ENCODE measurements at regions not wholly inside any gene's neighbourhood (a gene's known extent, or its start where the extent isn't known, plus 50 kb on each side); places are given as distances from the start of the nearest gene placed in this dataset.
A peak's percentile ranks its signal among the peaks of the same experiment; 100 is the strongest.

- no peak for DNase-seq
- no peak for ATAC-seq
- H3K27ac ChIP-seq, result no peak overlapping the region
- no peaks in the 10 kb centered on the region for H3K9me3 ChIP-seq
- H3K36me3 ChIP-seq (ENCODE audit: insufficient read depth in 1 of 2, low read depth in 1 of 2), result no peaks in the 10 kb centered on the region
- H3K4me1 ChIP-seq, result no peaks in the 10 kb centered on the region
- H3K27me3 ChIP-seq (ENCODE audit: insufficient read depth in 3 of 3, low read length in 2 of 3), result no peaks in the 10 kb centered on the region
- H3K4me3 ChIP-seq, result no peak overlapping the region
- no peak for TF ChIP-seq CTCF (IDR thresholded peaks at IDR 0.05)
- intact Hi-C loops (cut with DNase I), result no loop called here
- 68 to 77% (median 70%) methylated on average over 3 of the region's 3 CpGs for WGBS, 3 donors
Observed at GRCh38 chr3:55309336-55309735, 177.8 kb downstream of the WNT5A start.

GRCh38 chr3:55307622-55308021 lies 179.5 kb downstream of the WNT5A start:
- WGBS, 3 donors, result 86 to 90% (median 90%) methylated on average over 2 of the region's 2 CpGs
- DNase-seq, result no peak
- Histone ChIP-seq H3K27me3 (ENCODE audit: insufficient read depth in 3 of 3, low read length in 2 of 3) (no peaks in the 10 kb centered on the region), H3K27ac (no peak overlapping the region), H3K9me3 (no peaks in the 10 kb centered on the region), H3K36me3 (ENCODE audit: insufficient read depth in 1 of 2, low read depth in 1 of 2) (no peaks in the 10 kb centered on the region), H3K4me1 (no peaks in the 10 kb centered on the region), H3K4me3 (no peak overlapping the region)
- intact Hi-C loops (cut with DNase I), result no loop called here
- TF ChIP-seq CTCF (IDR thresholded peaks at IDR 0.05), result no peak
- peak in 1 of 4 donors; percentile 37 for ATAC-seq

- no peaks in the 10 kb centered on the region for H3K27me3 ChIP-seq (ENCODE audit: insufficient read depth in 3 of 3, low read length in 2 of 3)
- intact Hi-C loops (cut with DNase I), result no loop called here
- ATAC-seq, result no peak
- TF ChIP-seq CTCF (IDR thresholded peaks at IDR 0.05), result no peak
- WGBS, 3 donors, result 16 to 24% (median 24%) methylated on average over 5 of the region's 5 CpGs
- no peak overlapping the region for H3K4me3 ChIP-seq
- no peaks in the 10 kb centered on the region for H3K9me3 ChIP-seq
- no peak overlapping the region for H3K27ac ChIP-seq
- peak; percentile 43 to 75 for DNase-seq
- no peaks in the 10 kb centered on the region for H3K36me3 ChIP-seq (ENCODE audit: insufficient read depth in 1 of 2, low read depth in 1 of 2)
- H3K4me1 ChIP-seq, result no peaks in the 10 kb centered on the region
Observed at GRCh38 chr3:55305696-55306485, 181.2 kb downstream of the WNT5A start.

GRCh38 chr3:55300701-55301100 lies 186.4 kb downstream of the WNT5A start:
- intact Hi-C loops (cut with DNase I), result no loop called here
- no peaks in the 10 kb centered on the region for H3K36me3 ChIP-seq (ENCODE audit: insufficient read depth in 1 of 2, low read depth in 1 of 2)
- H3K9me3 ChIP-seq, result no peaks in the 10 kb centered on the region
- TF ChIP-seq CTCF (IDR thresholded peaks at IDR 0.05), result no peak
- ATAC-seq (no peak), DNase-seq (no peak)
- H3K4me3 ChIP-seq, result no peak overlapping the region
- no peaks in the 10 kb centered on the region for H3K4me1 ChIP-seq
- no peaks in the 10 kb centered on the region for H3K27me3 ChIP-seq (ENCODE audit: insufficient read depth in 3 of 3, low read length in 2 of 3)
- H3K27ac ChIP-seq, result no peak overlapping the region

GRCh38 chr3:55297706-55298105 lies 189.4 kb downstream of the WNT5A start:
- TF ChIP-seq CTCF (IDR thresholded peaks at IDR 0.05), result no peak
- intact Hi-C loops (cut with DNase I), result no loop called here
- H3K4me1 ChIP-seq, result no peaks in the 10 kb centered on the region
- DNase-seq (no peak), ATAC-seq (no peak)
- WGBS, 3 donors, result 75 to 80% (median 78%) methylated on average over 5 of the region's 5 CpGs
- no peaks in the 10 kb centered on the region for H3K27me3 ChIP-seq (ENCODE audit: insufficient read depth in 3 of 3, low read length in 2 of 3)
- H3K27ac ChIP-seq, result no peak overlapping the region
- H3K36me3 ChIP-seq (ENCODE audit: insufficient read depth in 1 of 2, low read depth in 1 of 2), result no peaks in the 10 kb centered on the region
- no peaks in the 10 kb centered on the region for H3K9me3 ChIP-seq
- no peak overlapping the region for H3K4me3 ChIP-seq
